ENCODE measurements at regions not wholly inside any gene's neighbourhood (a gene's known extent, or its start where the extent isn't known, plus 50 kb on each side); places are given as distances from the start of the nearest gene placed in this dataset.

GRCh38 chr6:104423691-104424090, 436.0 kb downstream of the HACE1 start:
- Histone ChIP-seq H3K4me3 (replicated peaks; ENCODE audit: low read depth, low read length) (no peak overlapping the region), H3K27me3 (replicated peaks; ENCODE audit: control insufficient read depth, insufficient read depth, low read length) (no peaks in the 10 kb centered on the region), H3K36me3 (ENCODE audit: control insufficient read depth, insufficient read depth, low read length) (no peaks in the 10 kb centered on the region)
- DNase-seq (ENCODE audit: extremely low read depth, insufficient read length): no peak
- no peak for TF ChIP-seq CTCF (IDR thresholded peaks at IDR 0.05; ENCODE audit: insufficient read depth, low read length, poor library complexity, severe bottlenecking)

- TF ChIP-seq CTCF (IDR thresholded peaks at IDR 0.05; ENCODE audit: insufficient read depth, low read length, poor library complexity, severe bottlenecking): no peak
- Histone ChIP-seq H3K4me3 (replicated peaks; ENCODE audit: low read depth, low read length) (no peak overlapping the region), H3K27me3 (replicated peaks; ENCODE audit: control insufficient read depth, insufficient read depth, low read length) (no peaks in the 10 kb centered on the region), H3K36me3 (ENCODE audit: control insufficient read depth, insufficient read depth, low read length) (no peaks in the 10 kb centered on the region)
- no peak for DNase-seq (ENCODE audit: extremely low read depth, insufficient read length)
Measured at GRCh38 chr6:104421650-104422049, 438.1 kb downstream of the HACE1 start.

GRCh38 chr6:104418839-104419238, 440.9 kb downstream of the HACE1 start:
- TF ChIP-seq CTCF (IDR thresholded peaks at IDR 0.05; ENCODE audit: insufficient read depth, low read length, poor library complexity, severe bottlenecking): no peak
- H3K4me3 ChIP-seq (replicated peaks; ENCODE audit: low read depth, low read length): no peak overlapping the region
- no peaks in the 10 kb centered on the region for H3K36me3 ChIP-seq (ENCODE audit: control insufficient read depth, insufficient read depth, low read length)
- DNase-seq (ENCODE audit: extremely low read depth, insufficient read length): no peak
- no peaks in the 10 kb centered on the region for H3K27me3 ChIP-seq (replicated peaks; ENCODE audit: control insufficient read depth, insufficient read depth, low read length)

- Histone ChIP-seq H3K4me3 (replicated peaks; ENCODE audit: low read depth, low read length) (no peak overlapping the region), H3K27me3 (replicated peaks; ENCODE audit: control insufficient read depth, insufficient read depth, low read length) (no peaks in the 10 kb centered on the region), H3K36me3 (ENCODE audit: control insufficient read depth, insufficient read depth, low read length) (no peaks in the 10 kb centered on the region)
- TF ChIP-seq CTCF (IDR thresholded peaks at IDR 0.05; ENCODE audit: insufficient read depth, low read length, poor library complexity, severe bottlenecking): no peak
- no peak for DNase-seq (ENCODE audit: extremely low read depth, insufficient read length)
Measured at GRCh38 chr6:104418125-104418524, 441.6 kb downstream of the HACE1 start.

GRCh38 chr6:104414723-104415122, 445.0 kb downstream of the HACE1 start:
- H3K36me3 ChIP-seq (ENCODE audit: control insufficient read depth, insufficient read depth, low read length): no peaks in the 10 kb centered on the region
- no peak overlapping the region for H3K4me3 ChIP-seq (replicated peaks; ENCODE audit: low read depth, low read length)
- no peak for TF ChIP-seq CTCF (IDR thresholded peaks at IDR 0.05; ENCODE audit: insufficient read depth, low read length, poor library complexity, severe bottlenecking)
- DNase-seq (ENCODE audit: extremely low read depth, insufficient read length): no peak
- no peaks in the 10 kb centered on the region for H3K27me3 ChIP-seq (replicated peaks; ENCODE audit: control insufficient read depth, insufficient read depth, low read length)

GRCh38 chr6:104413767-104414166, 446.0 kb downstream of the HACE1 start:
- no peak for TF ChIP-seq CTCF (IDR thresholded peaks at IDR 0.05; ENCODE audit: insufficient read depth, low read length, poor library complexity, severe bottlenecking)
- Histone ChIP-seq H3K27me3 (replicated peaks; ENCODE audit: control insufficient read depth, insufficient read depth, low read length) (no peaks in the 10 kb centered on the region), H3K4me3 (replicated peaks; ENCODE audit: low read depth, low read length) (no peak overlapping the region), H3K36me3 (ENCODE audit: control insufficient read depth, insufficient read depth, low read length) (no peaks in the 10 kb centered on the region)
- DNase-seq (ENCODE audit: extremely low read depth, insufficient read length): no peak
